H1 (cell line): ENCODE measurements at regions not wholly inside any gene's neighbourhood (a gene's known extent, or its start where the extent isn't known, plus 50 kb on each side); places are given as distances from the start of the nearest gene placed in this dataset.

Experiments
- CTCF ChIA-PET: fragments of 300-600 bp; sonication (Branson Sonifier 250); formaldehyde crosslinking; loops from one replicate; lab custom pipeline; 2021; ENCODE audit not compliant: partially characterized antibody; lab: Charles Lee
- POLR2A ChIA-PET: fragments of 300-600 bp; sonication (Branson Sonifier 250); formaldehyde crosslinking; loops from one replicate; lab custom pipeline; 2021; ENCODE audit warnings: inconsistent platforms; ENCODE audit not compliant: partially characterized antibody; lab: Charles Lee
- DNase-seq, 2 experiments: peaks; one replicate each; pipeline versions ENCODE4 v3.0.0 to v3.0.0-alpha.2; 2010 to 2022; ENCODE audit warnings: low spot score in 2 of 2, low read depth in 1 of 2, mixed read lengths in 1 of 2
- FAIRE-seq: peaks from 2 replicates; lab custom pipeline; 2011; peaks lifted over from hg19 to GRCh38; lab: Jason Lieb, UNC
- H2AFZ ChIP-seq: 2 replicates; pipeline ENCODE4 v1.8.1; 2012; ENCODE audit warnings: low read length, inconsistent platforms
- H2AK5ac ChIP-seq: 2 replicates; pipeline ENCODE4 v1.6.1; 2013; ENCODE audit warnings: low read depth, low read length
- H2BK120ac ChIP-seq: replicated peaks from 2 replicates; pipeline ENCODE3; 2013; ENCODE audit warnings: low read depth, low read length, inconsistent platforms
- H2BK12ac ChIP-seq: 2 replicates; pipeline ENCODE4 v1.6.1; 2013; ENCODE audit warnings: low read depth, low read length
- H2BK15ac ChIP-seq: 2 replicates; pipeline ENCODE4 v1.6.1; 2013; ENCODE audit warnings: low read length
- H2BK20ac ChIP-seq: 2 replicates; pipeline ENCODE4 v1.6.1; 2013; ENCODE audit warnings: low read length
- H2BK5ac ChIP-seq: 2 replicates; pipeline ENCODE4 v1.6.1; 2013; ENCODE audit warnings: low read depth, low read length
- H3K14ac ChIP-seq: 2 replicates; pipeline ENCODE4 v1.6.1; 2013; ENCODE audit warnings: inconsistent platforms; ENCODE audit not compliant: insufficient read length
- H3K18ac ChIP-seq: 2 replicates; pipeline ENCODE4 v1.6.1; 2013; ENCODE audit warnings: low read length; ENCODE audit errors: extremely low read depth
- H3K23ac ChIP-seq: 2 replicates; pipeline ENCODE4 v1.6.1; 2013; ENCODE audit warnings: inconsistent platforms; ENCODE audit not compliant: insufficient read length
- H3K23me2 ChIP-seq: 2 replicates; pipeline ENCODE4 v1.6.1; 2013; ENCODE audit warnings: low read depth, low read length
- H3K27ac ChIP-seq: 2 replicates; pipeline ENCODE4 v1.6.1; 2011; ENCODE audit warnings: low read depth, low read length, inconsistent platforms
- H3K27me3 ChIP-seq, 4 experiments: replicated peaks in 1 of 4; 1 replicate in 1 of 4; 2 replicates in 3 of 4; pipeline versions ENCODE4 v1.6.1 to v1.8.1; 2011 to 2013; ENCODE audit warnings: low read length in 3 of 4, mild to moderate bottlenecking in 3 of 4, inconsistent platforms in 2 of 4, mixed read lengths in 2 of 4, moderate library complexity in 1 of 4; ENCODE audit not compliant: control insufficient read depth in 3 of 4, insufficient read depth in 3 of 4; ENCODE audit errors: extremely low read depth in 1 of 4
- H3K36me3 ChIP-seq, 4 experiments: 2 replicates each; pipeline versions ENCODE4 v1.6.1 to v1.8.1; 2011 to 2013; ENCODE audit warnings: mild to moderate bottlenecking in 4 of 4, low read length in 3 of 4, moderate library complexity in 2 of 4, control low read depth in 1 of 4, inconsistent platforms in 1 of 4; ENCODE audit not compliant: insufficient read depth in 4 of 4, control insufficient read depth in 2 of 4
- H3K4ac ChIP-seq: replicated peaks from 2 replicates; pipeline ENCODE3; 2013; ENCODE audit warnings: low read length, low read depth, mixed read lengths, inconsistent platforms; ENCODE audit not compliant: insufficient read length
- H3K4me1 ChIP-seq, 4 experiments: replicated peaks in 1 of 4; 1 replicate in 1 of 4; 2 replicates in 3 of 4; pipeline versions ENCODE4 v1.6.1 to v1.8.1; 2011 to 2013; ENCODE audit warnings: low read length in 3 of 4, inconsistent platforms in 2 of 4, mixed read lengths in 1 of 4; ENCODE audit not compliant: insufficient read depth in 4 of 4, control insufficient read depth in 3 of 4
- H3K4me2 ChIP-seq, 2 experiments: 2 replicates each; pipeline versions ENCODE4 v1.6.1 to v1.8.1; 2011 to 2013; ENCODE audit warnings: low read depth in 2 of 2, low read length in 2 of 2, control low read depth in 1 of 2, inconsistent platforms in 1 of 2, mild to moderate bottlenecking in 1 of 2; ENCODE audit not compliant: insufficient read depth in 1 of 2
- H3K4me3 ChIP-seq, 4 experiments: fragments of 200-600, 300-600 bp in 1 of 4; sonication (generic), shearing (Covaris generic), sonication (Bioruptor Twin) in 1 of 4; 2 replicates each; pipeline versions ENCODE4 v1.5.1 to v1.8.1; 2011 to 2016; ENCODE audit warnings: low read length in 4 of 4, low read depth in 3 of 4, control low read depth in 2 of 4, inconsistent platforms in 2 of 4, mild to moderate bottlenecking in 2 of 4, mixed read lengths in 1 of 4, moderate library complexity in 1 of 4; ENCODE audit not compliant: insufficient read depth in 2 of 4; ENCODE audit errors: extremely low read depth in 1 of 4
- H3K56ac ChIP-seq: replicated peaks from 2 replicates; pipeline ENCODE3; 2013; ENCODE audit warnings: low read depth, mild to moderate bottlenecking, mixed read lengths, low read length, inconsistent platforms; ENCODE audit not compliant: insufficient read length
- H3K79me1 ChIP-seq: 2 replicates; pipeline ENCODE4 v1.6.1; 2013; ENCODE audit warnings: low read depth, low read length, control low read depth
- H3K79me2 ChIP-seq, 2 experiments: 2 replicates each; pipeline versions ENCODE4 v1.6.1 to v1.8.1; 2012 to 2013; ENCODE audit warnings: low read length in 2 of 2, mild to moderate bottlenecking in 2 of 2, inconsistent platforms in 1 of 2; ENCODE audit not compliant: insufficient read depth in 2 of 2, control insufficient read depth in 1 of 2
- H3K9ac ChIP-seq, 4 experiments: replicated peaks in 1 of 4; 1 replicate in 1 of 4; 2 replicates in 3 of 4; pipeline versions ENCODE4 v1.6.1 to v1.8.1; 2011 to 2013; ENCODE audit warnings: low read depth in 3 of 4, low read length in 3 of 4, control low read depth in 2 of 4, mild to moderate bottlenecking in 2 of 4, moderate library complexity in 2 of 4, inconsistent platforms in 1 of 4; ENCODE audit errors: extremely low read depth in 1 of 4
- H3K9me3 ChIP-seq, 2 experiments: 2 replicates each; pipeline versions ENCODE4 v1.6.1 to v1.8.1; 2012 to 2013; ENCODE audit warnings: mild to moderate bottlenecking in 2 of 2, moderate library complexity in 2 of 2, control low read depth in 1 of 2, inconsistent platforms in 1 of 2, low read depth in 1 of 2, low read length in 1 of 2, mixed read lengths in 1 of 2; ENCODE audit not compliant: insufficient read depth in 2 of 2
- H4K20me1 ChIP-seq, 2 experiments: replicated peaks in 1 of 2; 2 replicates each; pipeline versions ENCODE3 to v1.8.1; 2011 to 2013; ENCODE audit warnings: inconsistent platforms in 2 of 2, low read length in 2 of 2, mild to moderate bottlenecking in 1 of 2; ENCODE audit not compliant: insufficient read depth in 2 of 2, control insufficient read depth in 1 of 2
- H4K5ac ChIP-seq: 2 replicates; pipeline ENCODE4 v1.6.1; 2013; ENCODE audit warnings: low read length, low read depth, mixed read lengths, inconsistent platforms; ENCODE audit not compliant: insufficient read length
- H4K8ac ChIP-seq: 2 replicates; pipeline ENCODE4 v1.8.0; 2013; ENCODE audit warnings: mild to moderate bottlenecking, moderate library complexity, low read length, inconsistent platforms; ENCODE audit not compliant: insufficient read depth; ENCODE audit errors: extremely low read depth
- H4K91ac ChIP-seq: replicated peaks from 2 replicates; pipeline ENCODE3; 2013; ENCODE audit warnings: low read length, mixed read lengths, inconsistent platforms; ENCODE audit not compliant: insufficient read length
- ATF3 ChIP-seq: IDR thresholded peaks from 2 replicates; pipeline ENCODE4 v1.6.1; 2011; ENCODE audit warnings: low read depth, mild to moderate bottlenecking, low read length; ENCODE audit not compliant: insufficient read depth
- BRCA1 ChIP-seq: IDR thresholded peaks from 2 replicates; pipeline ENCODE4 v1.6.1; 2012; ENCODE audit warnings: low read depth, low read length, improper control_type of control experiment
- CHD1 ChIP-seq: IDR thresholded peaks from 2 replicates; pipeline ENCODE4 v1.6.1; 2012; ENCODE audit warnings: low read depth, low read length, improper control_type of control experiment
- MAFK ChIP-seq: IDR thresholded peaks from 2 replicates; pipeline ENCODE4 v1.6.1; 2012; ENCODE audit warnings: low read depth, mild to moderate bottlenecking, improper control_type of control experiment, low read length
- USF2 ChIP-seq: IDR thresholded peaks from 2 replicates; pipeline ENCODE4 v1.6.1; 2011; ENCODE audit warnings: low read length, improper control_type of control experiment
- whole genome bisulfite sequencing, 2 experiments: shearing (Covaris generic) in 1 of 2; methylation state at CpG; one replicate each; pipeline versions ENCODE4 v1.1.6 to v1.1.7; 2013 to 2015; ENCODE audit warnings: low lambda C conversion rate in 2 of 2, mixed read lengths in 2 of 2, inconsistent platforms in 1 of 2, low coverage in 1 of 2, missing lambda C conversion rate in 1 of 2; ENCODE audit not compliant: insufficient replicate concordance in 2 of 2, insufficient coverage in 1 of 2, insufficient read length in 1 of 2; ENCODE audit errors: extremely low coverage in 1 of 2, missing lambda C conversion rate in 1 of 2; 5-methylcytosine and 5-hydroxymethylcytosine counted together

GRCh38 chr19:28367146-28367545, 845.8 kb downstream of the UQCRFS1 start:
- Histone ChIP-seq H3K27me3 (no peaks in the 10 kb centered on the region), H3K79me2 (no peaks in the 10 kb centered on the region), H3K23me2 (peaks cover 2% of the 10 kb centered on the region; the same call in 1 of the 2 replicates), H3K9ac (no peak overlapping the region), H3K9me3 (no peaks in the 10 kb centered on the region), H3K4me3 (no peak overlapping the region), H3K4me2 (no peak overlapping the region), H3K14ac (no peak overlapping the region), H2BK120ac (no peak overlapping the region), H3K36me3 (no peaks in the 10 kb centered on the region), H2BK15ac (no peak overlapping the region), H4K5ac (no peak overlapping the region), H2AK5ac (no peak overlapping the region), H3K27ac (no peak overlapping the region), H3K18ac (no peak overlapping the region), H4K91ac (no peak overlapping the region), H2BK5ac (no peak overlapping the region), H4K20me1 (no peaks in the 10 kb centered on the region), H3K23ac (no peak overlapping the region), H3K79me1 (no peaks in the 10 kb centered on the region), H2AFZ (no peak overlapping the region), H2BK20ac (no peak overlapping the region), H2BK12ac (no peak overlapping the region), H3K4me1 (no peaks in the 10 kb centered on the region), H4K8ac (no peak overlapping the region), H3K56ac (no peak overlapping the region), H3K4ac (no peak overlapping the region)
- POLR2A ChIA-PET: no interaction called here
- TF ChIP-seq ATF3 (no peak), CHD1 (no peak), MAFK (no peak), USF2 (no peak), BRCA1 (no peak)
- 84% methylated on average over 1 of the region's 1 CpG; no CpG with 5 or more reads in 1 of the 2 experiments for WGBS, 2 experiments
- FAIRE-seq: no peak
- no peak for DNase-seq
- CTCF ChIA-PET: interaction anchor here (1.2 kb wide), 1 partner anchor 245 kb away, joined by 3 read pairs; no protein-coding TSS in a partner anchor
